A673 (cell line): ENCODE measurements at regions not wholly inside any gene's neighbourhood (a gene's known extent, or its start where the extent isn't known, plus 50 kb on each side); places are given as distances from the start of the nearest gene placed in this dataset.

Experiments
- BruUV-seq: library from RNA; stranded (reverse); fragments of 400-500 nt; replicated peaks from 2 replicates; lab custom pipeline; 2021; lab: Mats Ljungman, UMichigan
- CTCF ChIA-PET: fragments of 300-600 bp; sonication (Branson Sonifier 250); formaldehyde crosslinking; loops from one replicate; lab custom pipeline; 2022; ENCODE audit warnings: antibody characterized with exemption; lab: Charles Lee
- POLR2A ChIA-PET: fragments of 300-600 bp; sonication (Branson Sonifier 250); formaldehyde crosslinking; loops from one replicate; lab custom pipeline; 2022; ENCODE audit warnings: antibody characterized with exemption; ENCODE audit not compliant: low non-redundant PET; lab: Charles Lee
- DNase-seq: peaks from one replicate; pipeline ENCODE4 v3.0.0-alpha.2; 2015; ENCODE audit warnings: low spot score
- H3K27ac ChIP-seq: fragments of 200-600 bp; sonication (generic); 2 replicates; pipeline ENCODE4 v1.5.1; 2016; ENCODE audit warnings: mixed run types, low read depth, mild to moderate bottlenecking, mixed read lengths, antibody characterized with exemption, low read length; ENCODE audit not compliant: poor library complexity, severe bottlenecking
- H3K27me3 ChIP-seq: fragments of 200-600 bp; sonication (generic); replicated peaks from 2 replicates; pipeline ENCODE4 v1.6.1; 2017; ENCODE audit warnings: mixed run types, low read depth, mild to moderate bottlenecking, mixed read lengths, antibody characterized with exemption, low read length; ENCODE audit not compliant: insufficient read depth, poor library complexity
- H3K36me3 ChIP-seq: fragments of 200-600 bp; sonication (generic); 2 replicates; pipeline ENCODE4 v1.6.1; 2016; ENCODE audit warnings: mixed run types, mild to moderate bottlenecking, mixed read lengths, antibody characterized with exemption, low read length; ENCODE audit not compliant: insufficient read depth, poor library complexity, severe bottlenecking
- H3K4me1 ChIP-seq: fragments of 200-600 bp; sonication (generic); 2 replicates; pipeline ENCODE4 v1.6.1; 2017; ENCODE audit warnings: mixed run types, mild to moderate bottlenecking, mixed read lengths, antibody characterized with exemption, low read length; ENCODE audit not compliant: insufficient read depth, poor library complexity, severe bottlenecking
- H3K4me3 ChIP-seq: fragments of 200-600 bp; sonication (generic); 2 replicates; pipeline ENCODE4 v1.5.1; 2016; ENCODE audit warnings: low read depth, mixed run types, mild to moderate bottlenecking, mixed read lengths, low read length; ENCODE audit not compliant: poor library complexity, severe bottlenecking
- H3K9me3 ChIP-seq: fragments of 200-600 bp; sonication (generic); 2 replicates; pipeline ENCODE4 v1.6.1; 2016; ENCODE audit warnings: mixed run types, low read depth, mild to moderate bottlenecking, mixed read lengths, antibody characterized with exemption, low read length; ENCODE audit not compliant: poor library complexity, severe bottlenecking
- EZH2 ChIP-seq: fragments of 200-600 bp; sonication (generic); IDR thresholded peaks from 2 replicates; pipeline ENCODE4 v1.6.1; 2017; ENCODE audit warnings: borderline replicate concordance, low read depth, mild to moderate bottlenecking, mixed read lengths, antibody characterized with exemption, low read length; ENCODE audit not compliant: poor library complexity, severe bottlenecking
- intact Hi-C: fragments of 100-400 bp; cut with micrococcal nuclease; formaldehyde crosslinking; loops from one replicate; pipeline ENCODE4 v1.10.0; 2022; ENCODE audit not compliant: unreplicated experiment
- TF ChIP-seq, protein P1 (sequence below): fragments of 300-800, 200-600 bp; sonication (generic); conservative IDR thresholded peaks from 2 replicates; pipeline ENCODE4 v1.5.1; 2017; ENCODE audit warnings: low read depth, mild to moderate bottlenecking, antibody characterized with exemption, low read length, moderate library complexity, mixed read lengths

DNA sequence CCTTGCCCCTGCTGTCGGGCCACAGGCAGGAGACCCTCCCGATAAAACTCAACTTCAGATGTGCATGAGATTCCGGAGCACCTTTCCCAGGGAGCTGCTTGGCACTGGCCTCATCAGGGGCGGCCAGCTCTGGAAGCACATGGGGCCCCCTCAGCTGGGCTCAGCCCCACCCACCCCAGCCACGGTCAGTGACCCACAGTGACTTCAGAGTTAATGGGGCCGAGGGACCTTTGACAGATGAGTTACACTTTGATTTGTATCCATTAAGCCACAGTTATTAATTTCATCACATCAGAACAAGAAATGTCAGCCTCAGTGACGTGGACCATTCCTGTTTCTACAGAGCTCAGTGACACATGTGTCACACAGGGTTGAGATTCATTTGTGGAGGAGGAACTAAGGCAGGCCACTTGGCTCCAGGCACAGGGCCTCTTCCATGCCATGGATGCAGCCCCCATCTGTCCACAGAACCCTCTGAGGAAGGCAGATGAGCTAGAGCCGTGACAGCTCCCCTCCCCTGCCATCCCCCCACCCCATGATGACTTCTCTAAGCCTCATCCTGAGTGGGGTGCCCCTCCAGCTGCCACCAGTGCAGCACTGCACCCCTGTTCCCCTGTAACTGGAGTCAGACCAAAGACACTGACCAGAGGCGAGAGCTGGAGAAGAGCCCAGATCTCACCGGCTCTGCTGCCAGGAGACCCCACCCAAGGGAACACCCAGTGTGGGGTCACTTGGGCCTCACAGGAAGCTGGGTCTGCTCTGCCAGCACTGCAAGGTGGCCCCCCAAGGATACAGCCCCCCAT is 69.4 kb upstream of the ADAMTS2 start:
- H3K4me1 ChIP-seq = peaks cover 15% of the 10 kb centered on the region
- H3K27ac ChIP-seq = no peak overlapping the region
- no peak overlapping the region for H3K4me3 ChIP-seq
- H3K9me3 ChIP-seq = no peaks in the 10 kb centered on the region
- no peaks in the 10 kb centered on the region for H3K27me3 ChIP-seq
- H3K36me3 ChIP-seq = no peaks in the 10 kb centered on the region
- ChIA-PET POLR2A (no interaction called here), CTCF (no interaction called here)
- no peak for DNase-seq
- BruUV-seq = no TSS peak
- TF ChIP-seq, protein P1, sequence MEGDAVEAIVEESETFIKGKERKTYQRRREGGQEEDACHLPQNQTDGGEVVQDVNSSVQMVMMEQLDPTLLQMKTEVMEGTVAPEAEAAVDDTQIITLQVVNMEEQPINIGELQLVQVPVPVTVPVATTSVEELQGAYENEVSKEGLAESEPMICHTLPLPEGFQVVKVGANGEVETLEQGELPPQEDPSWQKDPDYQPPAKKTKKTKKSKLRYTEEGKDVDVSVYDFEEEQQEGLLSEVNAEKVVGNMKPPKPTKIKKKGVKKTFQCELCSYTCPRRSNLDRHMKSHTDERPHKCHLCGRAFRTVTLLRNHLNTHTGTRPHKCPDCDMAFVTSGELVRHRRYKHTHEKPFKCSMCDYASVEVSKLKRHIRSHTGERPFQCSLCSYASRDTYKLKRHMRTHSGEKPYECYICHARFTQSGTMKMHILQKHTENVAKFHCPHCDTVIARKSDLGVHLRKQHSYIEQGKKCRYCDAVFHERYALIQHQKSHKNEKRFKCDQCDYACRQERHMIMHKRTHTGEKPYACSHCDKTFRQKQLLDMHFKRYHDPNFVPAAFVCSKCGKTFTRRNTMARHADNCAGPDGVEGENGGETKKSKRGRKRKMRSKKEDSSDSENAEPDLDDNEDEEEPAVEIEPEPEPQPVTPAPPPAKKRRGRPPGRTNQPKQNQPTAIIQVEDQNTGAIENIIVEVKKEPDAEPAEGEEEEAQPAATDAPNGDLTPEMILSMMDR = no peak
- TF ChIP-seq EZH2 = no peak
- intact Hi-C loops = no loop called here

DNA sequence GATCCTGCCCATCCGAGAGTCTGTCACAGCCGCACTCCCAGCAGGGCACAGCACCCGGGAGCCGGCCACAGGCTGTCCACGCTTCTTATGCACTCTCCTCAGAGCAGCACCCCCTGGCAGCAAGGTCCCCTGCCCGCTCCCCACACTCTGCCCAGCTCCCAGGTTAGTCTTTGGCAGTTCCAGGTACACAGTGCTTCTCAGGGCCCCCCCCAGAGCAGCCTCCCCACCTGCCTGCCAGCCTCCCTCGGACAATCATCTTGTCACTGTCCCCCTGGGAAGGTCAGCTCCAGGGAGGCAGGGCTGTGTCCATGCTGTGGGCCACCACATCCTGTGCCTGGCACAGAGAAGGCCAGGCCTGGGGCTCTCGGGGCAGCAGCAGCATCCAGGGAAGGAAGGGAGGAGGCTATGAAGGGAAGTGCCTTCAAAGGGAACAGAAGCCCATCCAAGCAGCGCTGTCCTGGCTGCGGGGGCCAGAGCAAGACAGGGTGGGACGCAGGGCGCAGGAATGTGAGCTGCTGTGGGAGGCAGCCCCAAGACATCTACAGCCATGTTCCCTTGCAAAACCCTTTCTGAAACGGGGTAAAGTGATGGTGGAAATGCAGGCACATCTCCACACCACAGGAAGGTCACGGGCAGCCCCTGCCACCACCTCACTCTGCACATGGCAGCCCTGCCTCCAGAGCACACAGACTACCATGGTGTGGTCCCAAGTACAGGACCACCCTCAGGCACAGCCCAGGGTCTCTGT is 68.6 kb upstream of the ADAMTS2 start:
- ChIA-PET CTCF (no interaction called here), POLR2A (no interaction called here)
- Histone ChIP-seq H3K4me1 (peaks cover 15% of the 10 kb centered on the region), H3K36me3 (no peaks in the 10 kb centered on the region), H3K9me3 (no peaks in the 10 kb centered on the region), H3K4me3 (no peak overlapping the region), H3K27ac (no peak overlapping the region), H3K27me3 (no peaks in the 10 kb centered on the region)
- no TSS peak for BruUV-seq
- no peak for TF ChIP-seq EZH2
- TF ChIP-seq, protein P1 = no peak
- intact Hi-C loops = no loop called here
- DNase-seq = no peak

DNA sequence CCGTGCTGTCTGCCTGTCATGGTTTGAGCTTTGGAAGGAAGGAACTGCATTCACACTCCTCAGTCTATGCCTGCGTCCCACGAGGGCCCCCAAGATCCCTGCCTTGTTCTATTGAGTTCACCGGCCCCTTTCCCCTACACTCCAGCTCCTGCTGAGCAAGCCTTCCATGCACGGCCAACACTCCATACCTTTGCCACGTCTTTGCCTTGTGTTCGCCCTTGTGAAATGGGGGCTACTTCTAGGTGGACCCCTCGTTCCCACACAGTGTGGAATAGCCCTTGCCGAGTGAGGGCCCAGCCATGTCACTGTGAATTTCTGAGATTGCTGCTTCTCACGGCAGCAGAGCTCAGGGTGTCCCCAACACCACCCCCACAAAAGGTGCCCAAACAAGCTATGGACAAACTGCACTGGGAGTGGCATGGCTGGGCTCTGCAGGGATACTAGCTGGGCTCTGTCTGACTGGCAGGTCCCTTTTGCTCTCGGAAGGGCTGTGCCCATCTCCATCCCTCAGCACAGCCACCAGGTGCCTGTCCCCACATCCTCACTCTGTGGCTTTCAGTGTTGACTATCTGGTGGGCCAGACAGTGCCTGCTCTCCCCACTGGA is 67.9 kb upstream of the ADAMTS2 start:
- ChIA-PET CTCF (no interaction called here), POLR2A (no interaction called here)
- H3K27me3 ChIP-seq = no peaks in the 10 kb centered on the region
- H3K4me1 ChIP-seq = peaks cover 15% of the 10 kb centered on the region
- no peak overlapping the region for H3K27ac ChIP-seq
- no peak for DNase-seq
- BruUV-seq = no TSS peak
- intact Hi-C loops = no loop called here
- no peaks in the 10 kb centered on the region for H3K36me3 ChIP-seq
- TF ChIP-seq, protein P1 = no peak
- TF ChIP-seq EZH2 = no peak
- no peak overlapping the region for H3K4me3 ChIP-seq
- no peaks in the 10 kb centered on the region for H3K9me3 ChIP-seq
